ENCODE measurements at regions not wholly inside any gene's neighbourhood (a gene's known extent, or its start where the extent isn't known, plus 50 kb on each side); places are given as distances from the start of the nearest gene placed in this dataset.

DNA sequence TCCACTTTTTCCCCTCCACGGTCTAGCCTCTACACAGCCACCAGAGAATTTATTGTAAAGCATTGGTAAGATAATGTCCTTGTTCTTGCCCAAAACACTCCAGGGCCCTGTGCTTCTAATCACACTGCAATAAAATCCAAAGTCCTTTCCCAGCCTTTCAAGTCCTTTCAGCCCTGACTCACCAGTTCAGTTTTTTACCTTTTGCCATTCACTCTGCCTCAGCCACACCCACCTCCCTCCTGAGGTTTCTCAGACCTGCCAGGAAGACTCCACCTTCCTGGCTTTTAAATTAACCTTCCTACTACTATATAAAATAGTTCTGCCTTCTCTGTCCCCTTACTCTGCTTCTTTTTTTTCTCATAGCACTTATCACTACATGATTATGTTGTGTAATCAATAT lies 91.0 kb upstream of the ARHGAP32 start:
- H3K27ac ChIP-seq = peak overlapping the region; percentile 18
- TF ChIP-seq, protein P1, sequence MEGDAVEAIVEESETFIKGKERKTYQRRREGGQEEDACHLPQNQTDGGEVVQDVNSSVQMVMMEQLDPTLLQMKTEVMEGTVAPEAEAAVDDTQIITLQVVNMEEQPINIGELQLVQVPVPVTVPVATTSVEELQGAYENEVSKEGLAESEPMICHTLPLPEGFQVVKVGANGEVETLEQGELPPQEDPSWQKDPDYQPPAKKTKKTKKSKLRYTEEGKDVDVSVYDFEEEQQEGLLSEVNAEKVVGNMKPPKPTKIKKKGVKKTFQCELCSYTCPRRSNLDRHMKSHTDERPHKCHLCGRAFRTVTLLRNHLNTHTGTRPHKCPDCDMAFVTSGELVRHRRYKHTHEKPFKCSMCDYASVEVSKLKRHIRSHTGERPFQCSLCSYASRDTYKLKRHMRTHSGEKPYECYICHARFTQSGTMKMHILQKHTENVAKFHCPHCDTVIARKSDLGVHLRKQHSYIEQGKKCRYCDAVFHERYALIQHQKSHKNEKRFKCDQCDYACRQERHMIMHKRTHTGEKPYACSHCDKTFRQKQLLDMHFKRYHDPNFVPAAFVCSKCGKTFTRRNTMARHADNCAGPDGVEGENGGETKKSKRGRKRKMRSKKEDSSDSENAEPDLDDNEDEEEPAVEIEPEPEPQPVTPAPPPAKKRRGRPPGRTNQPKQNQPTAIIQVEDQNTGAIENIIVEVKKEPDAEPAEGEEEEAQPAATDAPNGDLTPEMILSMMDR (conservative IDR thresholded peaks at IDR 0.05) = no peak

DNA sequence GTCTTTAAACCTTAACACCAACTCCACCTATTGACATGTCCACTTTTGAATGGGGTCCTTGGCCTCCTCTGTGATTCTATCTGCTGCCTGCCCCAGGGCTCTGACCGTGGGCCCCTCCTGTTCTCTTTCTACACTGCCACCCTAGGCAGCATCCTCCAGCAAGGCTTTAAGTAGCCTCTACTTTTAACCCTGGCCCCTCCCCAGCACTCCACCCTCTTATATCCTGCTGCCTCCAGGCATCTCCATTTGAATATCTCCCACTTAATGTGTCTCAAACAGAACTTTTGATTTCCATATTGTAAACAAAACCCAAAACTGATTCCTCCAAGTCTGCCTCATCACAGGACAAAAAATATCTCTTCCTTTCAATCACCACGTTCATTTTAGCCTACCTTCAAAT lies 90.5 kb upstream of the ARHGAP32 start:
- TF ChIP-seq, protein P1 (conservative IDR thresholded peaks at IDR 0.05) = no peak
- H3K27ac ChIP-seq = peak overlapping the region; percentile 18

DNA sequence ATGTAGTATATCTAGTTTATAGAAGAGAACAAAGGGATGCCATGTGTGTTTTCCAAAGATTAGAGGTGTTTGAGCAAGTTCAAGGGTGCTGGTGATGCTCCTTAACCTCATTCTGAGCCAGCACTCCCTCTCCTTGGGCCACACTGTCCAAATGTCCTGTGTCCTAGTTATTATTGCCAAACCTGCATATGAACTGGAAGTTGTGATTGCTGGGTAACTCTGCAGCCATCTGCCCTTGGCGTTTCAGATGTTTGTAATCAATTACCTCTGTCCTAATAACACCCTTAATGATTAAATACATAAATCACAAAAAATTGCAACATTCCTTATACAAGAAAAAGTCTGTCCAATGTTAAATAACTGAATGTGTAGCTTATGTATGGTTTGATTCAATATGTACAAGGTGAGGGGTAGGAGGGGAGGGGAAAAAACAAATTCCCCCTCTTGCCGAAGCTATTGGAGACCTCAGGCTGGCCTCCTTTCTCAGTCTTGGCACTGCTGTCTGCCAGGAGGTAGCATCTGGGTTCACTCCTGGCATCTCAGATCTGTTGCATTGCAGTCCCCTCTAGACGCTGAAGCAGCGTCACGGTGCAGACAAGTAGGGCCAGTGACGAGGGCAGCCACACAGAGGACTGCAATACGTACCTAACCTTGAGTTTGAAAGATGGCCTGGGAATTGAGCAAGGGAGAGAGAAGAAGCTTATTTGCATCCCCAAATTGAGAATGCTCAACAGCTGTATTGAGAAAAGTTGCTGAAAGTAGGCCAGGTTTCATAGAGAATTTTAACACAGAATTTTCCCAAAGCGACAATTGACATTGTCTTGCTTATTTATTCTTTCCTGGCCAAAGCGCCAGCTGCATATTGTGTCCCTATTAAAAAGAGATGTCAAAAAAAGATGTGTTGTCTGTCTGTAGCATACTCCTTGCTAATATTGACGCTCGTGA lies 89.6 kb upstream of the ARHGAP32 start:
- TF ChIP-seq, protein P1 (conservative IDR thresholded peaks at IDR 0.05) = no peak
- H3K27ac ChIP-seq = no peak overlapping the region

DNA sequence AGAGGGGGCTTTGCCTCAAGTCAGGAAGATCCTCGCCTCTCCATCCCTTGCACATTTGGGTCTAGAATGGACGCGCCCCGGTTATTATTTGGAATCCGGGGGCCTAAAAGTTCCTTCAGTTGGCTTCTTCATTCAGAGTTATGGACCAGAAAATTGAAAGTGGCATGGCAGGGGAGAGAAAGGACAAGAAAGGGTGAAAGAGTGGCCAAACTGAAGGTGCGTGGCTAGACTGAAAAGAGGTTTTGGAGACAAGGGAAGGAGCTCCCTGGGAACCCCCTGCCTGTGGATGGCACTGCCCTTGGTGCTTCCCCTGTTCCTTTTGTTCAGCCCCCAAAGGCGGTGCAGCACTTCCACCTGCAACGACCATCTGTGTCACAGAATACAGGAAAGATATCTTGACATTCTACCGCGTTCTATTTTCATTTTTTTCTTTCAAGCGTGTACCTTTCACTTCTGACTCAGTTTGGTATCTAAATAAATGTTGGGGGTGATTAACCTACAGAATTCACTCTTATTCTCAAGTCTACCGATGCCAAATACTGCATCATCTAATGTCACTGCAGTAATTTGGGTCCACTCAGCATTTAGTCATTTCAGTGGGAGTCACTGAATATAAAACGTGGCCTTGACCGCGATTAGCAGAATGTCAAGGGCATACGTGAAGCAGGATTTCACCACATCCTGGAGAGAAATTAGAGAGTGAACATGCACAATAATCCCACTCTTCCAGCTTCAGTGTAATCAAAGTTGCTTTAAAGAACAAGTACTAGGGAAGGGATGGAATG lies 88.1 kb upstream of the ARHGAP32 start:
- TF ChIP-seq, protein P1 (conservative IDR thresholded peaks at IDR 0.05) = no peak

DNA sequence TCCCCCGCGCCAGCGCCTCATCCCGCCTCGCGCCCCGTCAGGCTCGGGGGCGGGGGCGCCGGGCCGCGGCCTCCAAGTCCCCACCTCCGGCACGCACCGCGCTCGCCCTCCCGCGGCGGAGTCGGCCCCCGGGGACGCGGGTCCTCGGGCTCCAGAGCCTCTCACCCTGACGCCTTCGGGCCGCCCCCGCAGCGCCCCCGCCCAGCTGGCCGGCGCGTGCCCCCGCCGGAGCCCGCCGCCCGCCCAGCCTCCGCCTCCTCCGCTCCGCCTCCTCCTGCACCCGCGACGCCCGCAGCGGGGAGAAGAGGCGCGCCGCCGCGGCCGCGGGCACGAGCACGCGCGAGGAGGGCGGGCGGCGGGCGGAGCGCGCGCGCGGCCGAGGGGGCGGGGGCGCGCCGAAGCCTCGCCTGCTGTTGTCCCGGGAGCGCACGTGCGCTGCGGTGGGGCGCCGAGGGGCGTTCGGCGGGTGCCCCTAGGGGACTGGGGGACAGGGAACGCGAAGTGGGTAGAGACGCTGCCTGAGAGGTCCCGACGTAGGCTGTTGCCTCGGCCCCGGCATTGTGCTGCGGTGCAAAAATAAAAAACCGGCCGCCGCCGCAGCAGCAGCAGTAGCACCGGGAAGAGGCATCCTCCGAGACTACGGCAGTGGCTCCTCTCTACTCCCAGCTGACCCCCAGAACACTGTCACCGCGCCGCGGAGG lies 87.4 kb upstream of the ARHGAP32 start:
- peak overlapping the region; percentile 90 for H3K27ac ChIP-seq
- TF ChIP-seq, protein P1 (conservative IDR thresholded peaks at IDR 0.05) = peak; percentile 42; the same call in 1 of the 2 replicates

More for the DNA sequence above, 88.1 kb upstream of the ARHGAP32 start:
- H3K27ac ChIP-seq = peak overlapping the region; percentile 90

DNA sequence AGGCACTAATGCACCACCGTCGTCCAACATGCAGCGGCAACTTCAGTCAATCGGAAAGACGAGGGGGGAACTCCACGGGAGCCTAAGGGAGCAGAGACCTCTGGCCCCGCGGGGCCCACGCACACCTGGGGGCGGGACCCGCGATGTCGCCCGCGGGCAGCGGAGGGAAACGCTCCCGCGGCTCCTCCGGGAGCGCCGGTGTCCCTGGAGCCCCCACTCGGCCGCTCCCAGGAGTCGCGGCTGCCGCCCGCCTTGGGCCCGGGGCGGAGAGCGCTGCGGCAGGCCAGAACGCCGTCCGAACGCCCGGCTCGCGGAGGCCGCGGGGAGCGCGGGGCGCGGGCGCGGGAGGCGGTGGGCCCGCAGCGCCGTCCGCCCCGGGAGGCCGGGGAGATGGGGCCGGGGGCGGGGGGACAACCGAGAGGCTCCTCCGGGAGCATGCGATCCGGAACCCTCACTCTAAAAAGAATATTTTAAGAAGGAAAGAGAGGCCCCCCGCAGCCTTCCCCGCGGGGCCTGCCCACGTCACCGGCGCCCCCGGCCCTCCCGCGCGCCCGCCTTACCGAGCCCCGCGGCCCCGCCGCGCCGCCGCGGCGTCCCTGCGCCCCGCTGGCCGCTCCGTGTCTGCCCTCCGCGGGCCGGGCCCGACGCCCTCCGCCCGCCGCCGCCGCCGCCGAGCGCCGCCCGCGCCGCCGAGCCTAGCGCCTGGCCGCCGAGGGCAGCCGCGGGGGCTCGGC lies 86.6 kb upstream of the ARHGAP32 start:
- TF ChIP-seq, protein P1 (conservative IDR thresholded peaks at IDR 0.05) = no peak
- peak overlapping the region; percentile 90 for H3K27ac ChIP-seq

Data from VCaP (cell line).